HTR-8/SVneo (cell line): ENCODE measurements at regions not wholly inside any gene's neighbourhood (a gene's known extent, or its start where the extent isn't known, plus 50 kb on each side); places are given as distances from the start of the nearest gene placed in this dataset.
"Not testable (repeated sequence)": the region's sequence is repeated elsewhere in the genome, so short reads cannot be mapped to it uniquely, and the experiment has no call there.

Source experiments
- DNase-seq: peaks from one replicate; pipeline ENCODE4 v3.0.0; 2011; ENCODE audit warnings: low spot score, mixed read lengths; ENCODE audit not compliant: insufficient read length
- FAIRE-seq: peaks from 2 replicates; lab custom pipeline; 2011; peaks lifted over from hg19 to GRCh38; lab: Jason Lieb, UNC

DNA sequence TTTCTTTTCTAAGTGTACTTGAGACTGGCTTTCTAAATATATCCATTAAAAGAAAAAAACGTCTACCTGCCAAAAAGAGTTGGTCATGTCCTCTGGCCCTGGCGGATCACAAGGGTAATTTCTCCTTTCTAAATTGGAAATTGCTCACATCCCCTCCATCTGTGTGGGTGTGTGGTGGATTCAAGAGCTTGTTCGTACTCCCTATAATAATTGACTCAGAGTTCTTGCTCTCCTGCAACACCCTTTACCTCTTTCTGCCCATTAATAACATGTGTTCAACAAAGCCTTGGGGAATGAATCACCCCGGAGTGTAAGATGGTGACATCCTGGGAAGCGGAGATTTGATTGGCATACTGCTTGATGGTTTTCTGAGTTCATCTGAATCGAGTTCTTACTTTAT is 263.8 kb downstream of the ALDH8A1 start:
- no peak for FAIRE-seq
- DNase-seq: no peak

DNA sequence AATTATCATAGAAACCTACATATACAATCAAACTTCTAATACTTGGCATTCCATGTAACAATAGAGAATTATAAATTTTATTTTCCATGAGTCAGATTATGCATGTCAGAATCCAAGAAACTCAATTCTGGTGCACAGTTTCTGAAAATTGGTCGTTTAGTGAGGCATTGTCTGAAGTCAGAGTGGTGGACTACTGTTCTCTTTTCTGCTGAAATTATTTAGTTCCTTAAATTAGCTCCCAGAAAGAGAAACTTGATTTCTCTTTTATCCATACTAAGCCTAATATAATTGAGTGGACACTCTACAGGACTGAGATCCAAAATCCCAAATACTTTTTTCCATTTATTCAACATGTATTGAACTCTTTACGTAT is 265.5 kb downstream of the ALDH8A1 start:
- no peak for DNase-seq
- no peak for FAIRE-seq

DNA sequence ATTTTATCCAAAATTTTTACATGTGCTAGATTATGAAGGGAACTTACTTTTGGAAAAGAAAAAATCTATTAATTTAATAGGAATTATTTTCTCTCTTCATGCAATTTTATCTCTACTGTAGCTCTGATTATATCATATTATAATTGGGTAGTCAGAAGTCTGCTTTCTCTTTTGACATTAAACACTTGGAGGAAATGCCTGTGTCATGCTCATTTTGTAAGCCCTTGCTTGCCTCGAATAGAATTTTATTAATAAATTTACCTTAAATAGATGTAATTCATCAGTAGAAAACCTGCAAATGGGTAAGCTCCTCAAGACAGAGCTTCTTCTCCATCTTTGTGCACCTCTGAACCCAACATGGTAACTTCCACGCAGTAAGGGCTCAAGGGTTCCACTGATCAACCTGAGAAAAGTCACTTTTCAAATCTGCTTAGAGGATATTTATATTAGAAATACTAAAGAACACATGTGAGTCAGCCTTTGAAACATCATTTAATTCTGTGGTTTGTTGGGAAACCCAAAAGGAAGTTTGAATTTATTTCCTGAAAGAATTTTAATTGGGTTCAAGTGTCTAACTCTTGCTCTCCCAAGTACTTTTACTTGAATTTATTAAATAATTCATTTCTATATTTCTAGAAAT is 266.0 kb downstream of the ALDH8A1 start:
- no peak for FAIRE-seq
- no peak for DNase-seq

DNA sequence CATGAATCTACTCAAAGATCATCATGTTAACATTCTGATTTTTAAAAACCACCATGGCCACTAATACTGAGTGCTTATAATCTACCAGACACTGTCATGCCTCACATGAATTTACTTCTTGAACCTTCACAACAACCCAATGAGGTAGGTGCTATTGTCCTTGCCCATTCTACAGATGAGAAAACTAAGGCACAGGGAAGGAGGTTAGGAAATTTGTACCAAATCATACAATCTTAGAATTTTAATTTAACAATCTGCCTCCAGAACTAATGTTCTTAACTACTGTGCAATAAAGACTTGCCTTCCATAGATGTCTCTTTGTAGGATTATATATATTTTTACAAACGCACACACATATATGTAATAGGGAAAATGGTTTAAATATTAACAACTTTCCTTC is 269.5 kb downstream of the ALDH8A1 start:
- FAIRE-seq: no peak

DNA sequence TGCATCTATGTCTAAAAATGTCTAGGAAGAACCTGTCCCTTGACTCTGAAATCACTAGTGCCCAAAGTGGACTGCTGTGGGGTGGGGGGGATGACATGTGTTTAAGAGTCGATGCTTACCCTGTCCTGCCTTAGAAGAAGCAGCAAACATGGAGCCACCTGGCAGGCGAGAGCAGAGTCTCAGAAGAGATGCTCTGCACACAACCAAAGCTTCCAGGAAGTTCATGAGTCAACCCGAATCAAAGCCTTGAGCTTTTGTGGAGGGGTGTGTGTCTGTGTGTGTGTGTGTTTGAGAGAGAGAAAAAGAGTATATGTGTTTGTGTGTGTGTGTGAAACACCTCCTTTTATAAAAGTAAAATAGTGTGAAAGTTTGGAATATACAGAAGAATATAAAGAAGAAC is 269.9 kb downstream of the ALDH8A1 start:
- FAIRE-seq (no peak), DNase-seq (no peak)

More for the DNA sequence above, 269.5 kb downstream of the ALDH8A1 start:
- no peak for DNase-seq

DNA sequence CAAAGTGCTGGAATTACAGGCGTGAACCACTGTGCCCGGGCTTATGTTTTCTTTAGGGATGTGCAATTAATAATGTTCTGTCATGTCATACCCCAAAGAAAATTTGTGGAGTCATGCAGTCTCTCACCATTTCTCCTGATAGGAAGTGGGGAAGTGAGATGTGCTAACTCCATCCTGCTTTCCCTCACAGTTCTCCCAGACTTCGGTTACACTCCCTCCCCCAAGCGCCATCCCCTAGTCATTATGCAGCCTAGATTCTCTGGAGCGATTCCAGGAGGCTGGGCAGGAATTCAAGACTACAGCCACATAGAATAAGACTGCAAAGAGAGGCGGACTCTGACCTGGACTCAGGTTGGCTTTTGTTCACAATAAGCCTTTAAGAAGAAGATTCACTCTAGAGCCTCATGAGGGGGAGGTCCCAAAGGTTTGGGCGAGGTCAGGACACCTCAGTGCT is 271.4 kb downstream of the ALDH8A1 start:
- FAIRE-seq (no peak), DNase-seq (no peak)

DNA sequence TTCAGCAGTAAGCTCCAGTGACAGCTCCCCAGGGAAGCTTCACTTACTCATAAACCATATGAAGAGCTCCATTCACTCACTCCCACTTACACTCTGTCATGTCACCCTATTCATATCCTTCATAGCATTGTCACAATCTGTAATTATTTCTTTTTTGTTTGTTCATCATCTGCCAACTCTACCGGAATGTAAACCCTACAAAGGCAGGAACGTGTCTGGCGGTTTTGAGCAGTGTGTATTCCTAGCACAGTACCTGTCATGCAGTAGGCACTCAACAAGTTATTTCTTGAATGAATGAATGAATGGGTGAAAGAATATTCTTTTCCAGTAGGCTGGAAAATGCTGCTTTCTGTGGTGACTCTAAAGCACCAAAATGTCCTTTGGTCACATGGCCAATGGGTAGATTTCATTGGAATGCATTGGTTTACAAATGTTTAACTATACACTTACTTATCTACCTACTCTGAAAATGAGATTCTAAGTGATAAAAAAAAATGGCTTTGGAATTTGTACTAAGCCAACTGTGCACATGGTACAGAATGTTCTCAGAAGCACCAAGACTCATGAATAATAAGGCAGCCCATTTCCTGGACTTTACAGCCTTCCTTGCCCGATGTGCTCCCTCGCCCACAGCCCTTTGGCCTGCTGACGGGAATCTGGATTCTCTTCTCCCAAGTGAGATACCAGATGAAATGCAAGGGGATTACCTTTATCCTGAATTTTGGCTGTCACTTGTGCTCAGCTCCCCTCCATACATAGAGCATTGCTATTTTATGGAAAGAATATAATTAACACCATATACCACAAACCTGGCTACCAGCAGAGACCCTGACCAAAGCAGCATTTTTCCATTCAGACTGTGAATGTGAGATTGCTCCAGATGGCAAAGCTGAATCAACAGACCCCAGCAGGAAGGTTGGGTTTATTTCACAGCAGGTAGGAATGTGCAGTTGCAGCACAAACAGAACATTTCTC is 273.3 kb downstream of the ALDH8A1 start:
- DNase-seq (no peak), FAIRE-seq (no peak)

DNA sequence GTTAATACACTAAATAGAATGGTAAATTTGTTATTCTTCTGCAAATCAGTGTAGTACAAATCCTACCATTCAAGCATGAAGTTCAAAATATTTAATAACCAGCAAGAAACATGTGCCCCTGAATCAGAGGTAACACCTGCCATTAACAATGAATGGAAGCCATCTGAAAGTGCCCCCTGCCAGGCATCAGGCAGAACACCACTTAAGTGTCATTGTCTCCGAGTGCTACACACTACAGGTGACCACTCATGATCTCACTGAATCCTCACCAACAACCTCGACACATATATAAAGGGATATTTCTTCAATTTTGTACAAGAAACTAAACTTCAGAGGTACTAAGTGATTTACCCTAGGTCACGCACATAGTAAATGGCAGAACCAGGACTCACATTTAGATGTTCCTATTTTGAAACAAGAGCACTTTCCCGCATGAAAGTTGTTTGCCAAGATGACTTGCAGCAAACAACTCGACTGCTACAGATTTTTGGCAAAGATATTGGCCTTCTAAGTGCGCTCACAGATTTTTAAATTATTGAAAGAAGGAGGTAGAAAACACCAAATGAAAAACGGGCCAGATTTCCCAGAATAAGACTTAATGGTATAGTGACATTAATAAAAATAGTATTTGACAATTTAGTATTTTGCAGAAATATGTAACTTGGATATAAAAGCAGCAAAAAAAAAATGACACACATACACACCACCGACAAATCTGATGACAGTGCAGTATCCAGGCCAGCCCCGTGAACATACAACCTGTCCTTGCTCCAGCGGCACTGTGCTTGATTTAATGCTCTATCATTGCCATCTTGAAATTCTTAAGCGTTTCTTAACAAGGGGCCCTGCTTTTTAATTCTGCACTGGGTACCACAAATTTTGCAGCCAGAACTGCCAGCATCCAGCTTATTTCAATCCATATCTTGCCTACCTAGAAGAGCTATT is 274.5 kb downstream of the ALDH8A1 start:
- DNase-seq (no peak), FAIRE-seq (no peak)

DNA sequence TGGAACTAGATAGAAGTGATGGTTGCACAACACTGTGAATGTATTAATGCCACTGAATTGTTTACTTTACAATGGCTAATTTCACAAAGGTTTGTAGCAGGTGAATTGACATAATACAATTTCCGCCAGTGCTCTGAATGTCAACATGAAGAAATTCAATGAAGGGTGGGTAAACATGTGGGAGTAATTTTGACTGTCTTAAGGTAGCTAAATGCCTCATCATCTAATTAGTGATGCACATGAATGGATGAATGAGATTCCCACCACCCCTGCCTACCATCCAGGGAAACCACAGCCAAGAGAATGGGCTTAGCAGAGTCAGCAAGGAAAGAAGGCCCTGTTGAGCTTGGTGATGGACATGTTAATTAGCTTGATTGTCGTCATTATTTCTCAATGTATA is 275.3 kb downstream of the ALDH8A1 start:
- FAIRE-seq: no peak

DNA sequence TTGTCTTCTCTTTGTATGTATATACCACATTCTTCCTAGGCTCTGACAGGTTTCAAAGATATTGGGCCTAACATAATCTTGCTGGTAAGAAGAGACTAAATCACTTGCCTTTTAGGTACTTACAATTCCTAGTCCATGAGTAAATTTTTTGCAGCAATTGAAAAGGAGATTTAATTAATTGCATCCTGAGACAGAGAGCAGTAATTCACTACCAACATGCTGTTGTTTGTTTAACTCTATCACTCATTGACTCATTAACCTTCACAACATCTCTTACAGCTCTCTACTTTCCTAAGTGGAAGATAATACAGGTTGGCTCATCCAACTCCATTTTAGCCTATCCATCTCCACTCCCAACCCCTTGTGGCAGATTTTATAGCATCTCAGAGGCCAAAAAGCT is 280.4 kb downstream of the ALDH8A1 start:
- DNase-seq (no peak), FAIRE-seq (no peak)

More for the DNA sequence above, 275.3 kb downstream of the ALDH8A1 start:
- DNase-seq: no peak

DNA sequence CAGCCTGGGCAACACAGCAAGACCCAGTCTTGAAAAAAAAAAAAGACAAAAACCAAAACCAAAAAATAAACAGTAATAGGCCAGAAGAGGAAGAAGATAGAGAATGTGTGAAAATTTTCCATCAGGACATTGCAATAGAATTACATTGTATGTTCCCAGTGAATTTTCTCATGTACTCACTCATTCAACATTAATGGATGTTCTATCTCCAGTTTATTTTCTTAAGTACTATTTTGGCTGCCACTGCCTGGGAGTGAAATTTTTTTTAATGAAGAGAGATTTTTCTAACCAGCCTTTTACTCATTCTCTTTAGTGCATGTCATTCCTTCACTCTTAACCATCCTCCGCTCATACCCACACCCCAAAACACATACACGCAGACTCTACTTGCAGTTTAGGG is 282.8 kb downstream of the ALDH8A1 start:
- FAIRE-seq (no peak), DNase-seq (no peak)

DNA sequence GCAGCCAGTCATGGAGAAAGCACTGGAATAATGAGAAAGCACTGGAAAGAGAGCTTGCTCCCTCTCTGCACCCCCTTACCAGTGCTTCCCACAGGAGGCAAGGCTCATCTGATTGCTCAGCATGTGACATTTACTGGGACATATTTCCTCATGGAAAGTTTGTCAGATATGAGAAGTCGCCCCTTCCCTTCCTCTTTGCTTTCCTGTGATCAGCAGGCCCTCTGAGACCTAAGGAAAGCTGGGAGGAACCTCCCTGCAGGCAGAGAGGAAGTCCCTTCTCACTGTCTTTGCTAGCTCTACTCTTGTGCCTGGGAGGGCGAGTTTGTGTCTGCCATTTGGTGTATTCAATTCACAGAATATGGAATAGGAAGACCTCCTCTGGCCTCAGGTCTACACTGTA is 283.8 kb downstream of the ALDH8A1 start:
- no peak for FAIRE-seq

DNA sequence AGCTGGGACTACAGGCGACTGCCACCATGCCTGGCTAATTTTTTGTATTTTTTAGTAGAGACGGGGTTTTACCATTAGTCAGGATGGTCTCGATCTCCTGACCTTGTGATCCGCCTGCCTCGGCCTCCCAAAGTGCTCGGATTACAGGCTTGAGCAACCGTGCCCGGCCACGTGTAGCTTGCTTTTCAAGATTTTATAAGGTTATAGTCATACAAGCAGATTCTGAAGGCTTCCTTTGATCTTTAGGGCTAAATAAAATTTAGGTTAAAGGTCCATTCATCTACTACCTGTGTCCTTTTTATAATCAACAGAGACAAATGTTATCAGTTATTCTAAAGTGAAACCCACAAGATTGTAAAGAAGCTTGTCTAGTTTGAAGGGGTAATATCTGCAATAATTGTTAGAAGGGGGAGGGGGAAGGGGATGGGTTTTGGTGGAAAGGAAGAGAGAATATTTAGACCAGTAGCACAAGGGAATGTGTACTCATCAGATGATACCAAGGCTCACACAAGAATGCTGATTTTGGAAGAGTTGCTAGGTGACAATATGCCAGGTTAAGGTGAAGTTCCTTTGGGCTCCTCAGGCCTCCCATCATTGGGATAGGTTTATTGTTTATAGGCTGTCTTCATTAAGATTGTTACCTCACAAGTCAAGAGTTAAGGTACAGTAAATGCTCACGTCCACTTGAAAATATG is 284.7 kb downstream of the ALDH8A1 start:
- no peak for FAIRE-seq

More for the DNA sequence above, 283.8 kb downstream of the ALDH8A1 start:
- no peak for DNase-seq

DNA sequence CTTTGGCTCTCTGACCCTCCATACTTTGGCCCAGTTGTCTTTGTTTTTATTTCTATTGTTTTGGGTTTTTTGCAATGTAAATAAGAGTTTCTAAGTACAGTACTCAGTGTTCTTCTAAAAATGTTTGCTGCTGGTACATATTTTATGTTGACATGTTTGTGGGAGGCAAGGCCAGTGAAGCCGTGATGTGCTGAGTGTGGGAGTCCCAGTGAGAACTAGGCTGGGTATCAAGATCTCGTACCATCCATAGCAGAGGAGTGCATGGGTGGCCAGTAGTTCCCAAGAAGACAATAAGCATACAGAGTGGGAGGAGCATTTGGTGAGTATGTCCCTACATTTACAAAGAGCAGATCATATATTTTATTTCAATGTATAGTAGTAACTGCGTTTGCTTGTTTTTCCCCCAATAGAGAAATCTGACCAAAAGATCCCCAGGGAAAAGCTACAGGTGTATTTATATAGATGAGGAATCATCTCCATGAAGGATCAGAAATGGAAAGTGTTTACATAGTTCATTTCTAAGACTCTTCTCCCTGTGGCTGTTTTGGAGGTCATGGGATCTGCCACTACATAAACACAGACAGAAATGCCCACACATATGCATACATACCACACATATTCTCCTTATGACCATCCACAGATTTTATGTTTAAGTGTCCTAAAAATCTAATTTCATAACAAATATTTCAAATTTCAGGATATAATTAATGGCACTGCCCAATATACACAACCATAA is 285.9 kb downstream of the ALDH8A1 start:
- DNase-seq (no peak), FAIRE-seq (no peak)

More for the DNA sequence above, 284.7 kb downstream of the ALDH8A1 start:
- DNase-seq: no peak

DNA sequence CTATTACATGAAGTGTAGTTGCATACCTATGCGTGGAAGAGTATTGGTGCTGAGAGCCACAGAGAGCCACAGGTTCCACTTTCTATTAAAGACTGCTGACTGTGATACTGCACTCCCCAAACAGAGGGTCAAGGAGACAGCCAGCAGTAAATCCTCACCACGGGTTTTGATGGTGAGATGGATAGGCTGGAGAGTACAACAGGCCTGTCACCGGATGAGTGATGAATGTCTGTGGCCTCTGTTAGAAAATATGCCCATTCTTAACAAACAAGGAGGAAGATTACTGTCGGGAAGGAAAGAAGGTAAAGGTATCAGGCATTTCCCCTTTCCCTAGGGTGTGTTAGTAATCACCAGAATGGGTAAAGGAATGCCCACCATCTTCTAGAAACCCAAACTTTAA is 286.5 kb downstream of the ALDH8A1 start:
- FAIRE-seq (no peak), DNase-seq (no peak)

DNA sequence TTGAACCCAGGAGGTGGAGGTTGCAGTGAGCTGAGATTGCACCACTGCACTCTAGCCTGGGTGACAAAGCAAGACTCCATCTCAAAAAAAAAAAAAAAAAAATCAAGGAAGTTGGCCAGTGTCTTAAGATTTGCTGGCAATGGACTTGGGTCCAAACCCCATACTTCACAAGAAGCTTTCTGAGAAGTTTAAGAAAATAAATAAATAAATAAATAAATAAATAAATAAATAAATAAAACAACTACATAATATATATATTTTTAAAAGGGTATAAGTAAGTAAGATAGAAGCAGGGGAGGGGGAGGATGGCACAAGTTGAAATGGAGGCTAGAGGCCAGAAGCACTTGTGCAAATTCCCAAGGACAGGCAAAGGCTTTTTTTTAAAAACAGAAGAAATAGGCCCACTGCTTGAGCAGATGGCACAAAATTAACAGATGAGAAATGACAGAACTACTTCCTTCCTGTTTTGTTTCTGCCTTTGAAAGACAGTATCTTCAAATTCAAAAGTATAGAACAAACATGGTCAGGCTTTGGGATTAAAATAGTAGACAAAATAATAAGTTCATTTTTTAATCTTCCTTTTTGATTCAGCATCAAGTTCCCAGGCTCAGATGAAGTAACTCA is 287.7 kb downstream of the ALDH8A1 start:
- FAIRE-seq (no peak), DNase-seq (no peak)

DNA sequence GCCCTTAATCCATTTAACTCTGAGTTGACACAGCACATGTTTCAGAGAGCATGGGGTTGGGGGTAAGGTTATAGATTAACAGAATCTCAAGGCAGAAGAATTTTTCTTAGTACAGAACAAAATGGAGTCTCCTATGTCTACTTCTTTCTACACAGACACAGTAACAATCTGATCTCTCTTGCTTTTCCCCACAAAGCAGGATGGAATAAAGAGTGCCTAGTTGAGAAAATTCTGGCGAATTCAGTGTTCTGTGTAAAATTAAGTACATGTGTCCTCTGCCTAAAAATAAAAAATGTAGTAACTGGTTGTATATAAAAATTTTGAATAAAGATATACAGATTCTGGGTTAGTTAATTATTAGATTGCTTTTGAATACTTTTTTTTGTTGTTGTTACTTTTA is 290.0 kb downstream of the ALDH8A1 start:
- DNase-seq, FAIRE-seq: not testable (repeated sequence)

DNA sequence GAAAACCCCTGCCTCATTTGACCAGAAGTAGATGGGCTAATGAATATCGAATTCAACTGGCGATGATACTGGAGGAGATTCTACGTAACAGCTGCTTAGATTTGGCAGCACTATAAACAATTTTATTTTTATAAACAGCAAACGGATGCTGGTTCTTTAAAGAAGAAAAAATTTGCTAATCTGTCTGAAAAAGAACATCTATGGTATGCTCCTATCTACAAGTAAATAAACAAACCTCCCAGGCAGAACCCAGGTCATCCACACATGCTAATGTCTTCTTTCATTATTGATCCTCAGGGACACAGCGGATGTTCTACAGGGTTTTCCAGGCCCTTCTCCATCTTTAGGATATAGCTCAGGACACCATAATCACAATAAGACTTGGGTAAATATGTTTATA is 291.3 kb downstream of the ALDH8A1 start:
- FAIRE-seq: no peak
- DNase-seq: no peak
